H9 (cell line): ENCODE measurements at regions not wholly inside any gene's neighbourhood (a gene's known extent, or its start where the extent isn't known, plus 50 kb on each side); places are given as distances from the start of the nearest gene placed in this dataset.

ENCODE experiments used
- DNase-seq: peaks from one replicate; pipeline ENCODE4 v3.0.0-alpha.2; 2017
- H2AFZ ChIP-seq: one replicate; pipeline ENCODE4 v1.6.1; 2013; ENCODE audit warnings: mild to moderate bottlenecking, low read length, control low read depth, moderate library complexity
- H2AK5ac ChIP-seq: 2 replicates; pipeline ENCODE4 v1.6.1; 2013; ENCODE audit warnings: low read length, control low read depth, mixed read lengths; ENCODE audit not compliant: insufficient read length
- H2BK120ac ChIP-seq: one replicate; pipeline ENCODE4 v1.6.1; 2013; ENCODE audit warnings: low read depth, mild to moderate bottlenecking, low read length, control low read depth, inconsistent platforms; ENCODE audit not compliant: poor library complexity, severe bottlenecking
- H2BK12ac ChIP-seq: 2 replicates; pipeline ENCODE4 v1.6.1; 2013; ENCODE audit warnings: low read length, control low read depth, mixed read lengths, low read depth; ENCODE audit not compliant: insufficient read length
- H2BK15ac ChIP-seq: 2 replicates; pipeline ENCODE4 v1.6.1; 2013; ENCODE audit warnings: low read depth, low read length, control low read depth
- H2BK20ac ChIP-seq: one replicate; pipeline ENCODE4 v1.6.1; 2013; ENCODE audit warnings: low read depth, mild to moderate bottlenecking, low read length, control low read depth, inconsistent platforms; ENCODE audit not compliant: poor library complexity, severe bottlenecking
- H2BK5ac ChIP-seq: 2 replicates; pipeline ENCODE4 v1.6.1; 2013; ENCODE audit warnings: low read length, control low read depth, mixed read lengths; ENCODE audit not compliant: insufficient read length
- H3K14ac ChIP-seq: 2 replicates; pipeline ENCODE4 v1.6.1; 2013; ENCODE audit warnings: low read length, control low read depth; ENCODE audit not compliant: insufficient read depth
- H3K18ac ChIP-seq: 2 replicates; pipeline ENCODE4 v1.6.1; 2013; ENCODE audit warnings: low read depth, mild to moderate bottlenecking, mixed read lengths, low read length, control low read depth; ENCODE audit not compliant: insufficient read length
- H3K23ac ChIP-seq: 2 replicates; pipeline ENCODE4 v1.6.1; 2013; ENCODE audit warnings: low read length, control low read depth, mixed read lengths, low read depth; ENCODE audit not compliant: insufficient read length
- H3K23me2 ChIP-seq: 2 replicates; pipeline ENCODE4 v1.6.1; 2013; ENCODE audit warnings: low read depth, mild to moderate bottlenecking, mixed read lengths, low read length, control low read depth; ENCODE audit not compliant: insufficient read length, poor library complexity, severe bottlenecking
- H3K27ac ChIP-seq: 2 replicates; pipeline ENCODE4 v1.5.1; 2013; ENCODE audit warnings: low read length, control low read depth, mixed read lengths, low read depth; ENCODE audit not compliant: insufficient read length
- H3K27me3 ChIP-seq: 2 replicates; pipeline ENCODE4 v1.6.1; 2013; ENCODE audit warnings: low read length, control low read depth, inconsistent platforms; ENCODE audit not compliant: insufficient read depth
- H3K4ac ChIP-seq: 2 replicates; pipeline ENCODE4 v1.6.1; 2013; ENCODE audit warnings: low read depth, mild to moderate bottlenecking, control low read depth, inconsistent platforms, low read length, moderate library complexity
- H3K4me1 ChIP-seq: 2 replicates; pipeline ENCODE4 v1.6.1; 2013; ENCODE audit warnings: low read length, control low read depth, inconsistent platforms; ENCODE audit not compliant: insufficient read depth
- H3K4me2 ChIP-seq: 2 replicates; pipeline ENCODE4 v1.6.1; 2013; ENCODE audit warnings: low read length, control low read depth, mixed read lengths; ENCODE audit not compliant: insufficient read length, insufficient read depth
- H3K56ac ChIP-seq: 2 replicates; pipeline ENCODE4 v1.6.1; 2013; ENCODE audit warnings: low read depth, mild to moderate bottlenecking, mixed read lengths, low read length, control low read depth; ENCODE audit not compliant: insufficient read length
- H3K79me1 ChIP-seq: 2 replicates; pipeline ENCODE4 v1.6.1; 2013; ENCODE audit warnings: low read depth, mild to moderate bottlenecking, moderate library complexity, low read length, control low read depth, inconsistent platforms; ENCODE audit not compliant: insufficient read depth, poor library complexity, severe bottlenecking
- H3K79me2 ChIP-seq: 2 replicates; pipeline ENCODE4 v1.6.1; 2013; ENCODE audit warnings: low read length, control low read depth, inconsistent platforms; ENCODE audit not compliant: insufficient read depth
- H3K9ac ChIP-seq: 2 replicates; pipeline ENCODE4 v1.6.1; 2013; ENCODE audit warnings: low read length, control low read depth, mixed read lengths; ENCODE audit not compliant: insufficient read length; ENCODE audit errors: extremely low read depth
- H3K9me3 ChIP-seq: one replicate; pipeline ENCODE4 v1.6.1; 2013; ENCODE audit warnings: low read depth, low read length, inconsistent platforms; ENCODE audit not compliant: control insufficient read depth
- H3T11ph ChIP-seq: one replicate; pipeline ENCODE4 v1.6.1; 2013; ENCODE audit warnings: mild to moderate bottlenecking, low read length, control low read depth, inconsistent platforms
- H4K20me1 ChIP-seq: one replicate; pipeline ENCODE4 v1.6.1; 2013; ENCODE audit not compliant: control insufficient read depth, insufficient read length, insufficient read depth
- H4K5ac ChIP-seq: 2 replicates; pipeline ENCODE4 v1.6.1; 2013; ENCODE audit warnings: low read depth, mild to moderate bottlenecking, mixed read lengths, low read length, control low read depth; ENCODE audit not compliant: insufficient read length
- H4K8ac ChIP-seq: replicated peaks from 2 replicates; pipeline ENCODE4 v1.6.1; 2013; ENCODE audit warnings: low read length, control low read depth, mixed read lengths, low read depth; ENCODE audit not compliant: insufficient read length
- H4K91ac ChIP-seq: 2 replicates; pipeline ENCODE4 v1.6.1; 2013; ENCODE audit warnings: low read depth, mild to moderate bottlenecking, moderate library complexity, mixed read lengths, low read length, control low read depth; ENCODE audit not compliant: insufficient read length
- H3K27ac Mint-ChIP-seq, 3 experiments: 2 replicates in 2 of 3; 3 replicates in 1 of 3; pipeline ENCODE4 v1.8.0; 2020 to 2021; ENCODE audit warnings: mixed read lengths in 3 of 3, mild to moderate bottlenecking in 1 of 3, moderate library complexity in 1 of 3
- H3K27me3 Mint-ChIP-seq: 2 replicates; pipeline ENCODE4 v1.8.0; 2021; ENCODE audit warnings: low read depth, mild to moderate bottlenecking, moderate library complexity, mixed read lengths
- H3K36me3 Mint-ChIP-seq, 3 experiments: 2 replicates in 2 of 3; 3 replicates in 1 of 3; pipeline ENCODE4 v1.8.0; 2020 to 2021; ENCODE audit warnings: low read depth in 3 of 3, mixed read lengths in 3 of 3; ENCODE audit not compliant: insufficient read depth in 1 of 3
- H3K4me1 Mint-ChIP-seq, 2 experiments: 2 replicates each; pipeline ENCODE4 v1.8.0; 2020; ENCODE audit warnings: mixed read lengths in 2 of 2
- H3K4me3 Mint-ChIP-seq, 2 experiments: 2 replicates in 1 of 2; 3 replicates in 1 of 2; pipeline ENCODE4 v1.8.0; 2020 to 2021; ENCODE audit warnings: mild to moderate bottlenecking in 2 of 2, mixed read lengths in 2 of 2, moderate library complexity in 1 of 2
- H3K9me3 Mint-ChIP-seq, 2 experiments: 2 replicates in 1 of 2; 3 replicates in 1 of 2; pipeline ENCODE4 v1.8.0; 2020; ENCODE audit warnings: mild to moderate bottlenecking in 2 of 2, mixed read lengths in 2 of 2, moderate library complexity in 1 of 2
- CTCF ChIP-seq: fragments of 200-600 bp; sonication (generic); conservative IDR thresholded peaks from 3 replicates; pipeline ENCODE4 v1.8.0; 2021; ENCODE audit warnings: antibody characterized with exemption, mild to moderate bottlenecking
- WGBS: extraction: QIAGEN DNeasy Blood & Tissue Kit; methylation state at CpG from one replicate; pipeline ENCODE4 v1.1.7; 2013; ENCODE audit warnings: missing lambda C conversion rate, low lambda C conversion rate, mixed read lengths; ENCODE audit not compliant: insufficient read length; ENCODE audit errors: extremely low coverage; 5-methylcytosine and 5-hydroxymethylcytosine counted together

- Histone ChIP-seq H2AK5ac (no peak overlapping the region), H2BK15ac (no peak overlapping the region), H3K79me1 (no peaks in the 10 kb centered on the region), H3K4ac (no peak overlapping the region), H3K4me1 (no peaks in the 10 kb centered on the region), H3K56ac (no peak overlapping the region), H3K27me3 (no peaks in the 10 kb centered on the region), H3K23ac (no peak overlapping the region), H4K5ac (no peak overlapping the region), H2BK5ac (no peak overlapping the region), H3K4me2 (no peak overlapping the region), H4K8ac (no peak overlapping the region), H2AFZ (no peak overlapping the region), H3T11ph (no peak overlapping the region), H4K20me1 (no peaks in the 10 kb centered on the region), H3K23me2 (no peaks in the 10 kb centered on the region), H3K79me2 (no peaks in the 10 kb centered on the region), H2BK12ac (no peak overlapping the region), H2BK120ac (no peak overlapping the region), H3K9me3 (no peaks in the 10 kb centered on the region), H3K9ac (no peak overlapping the region), H3K18ac (no peak overlapping the region), H2BK20ac (no peak overlapping the region), H3K14ac (no peak overlapping the region), H3K27ac (no peak overlapping the region), H4K91ac (no peak overlapping the region)
- H3K4me1 Mint-ChIP-seq = no peaks in the 10 kb centered on the region
- H3K36me3 Mint-ChIP-seq = no peaks in the 10 kb centered on the region
- DNase-seq = no peak
- H3K27me3 Mint-ChIP-seq = no peaks in the 10 kb centered on the region
- H3K4me3 Mint-ChIP-seq = no peak overlapping the region
- no CpG with 5 or more reads among the region's 1 CpG for WGBS
- no peak overlapping the region for H3K27ac Mint-ChIP-seq
- H3K9me3 Mint-ChIP-seq = no peaks in the 10 kb centered on the region
- TF ChIP-seq CTCF = no peak
Measured at GRCh38 chr6:77299931-77300330, 163.4 kb downstream of the HTR1B start.
